ENCODE measurements at regions not wholly inside any gene's neighbourhood (a gene's known extent, or its start where the extent isn't known, plus 50 kb on each side); places are given as distances from the start of the nearest gene placed in this dataset.

GRCh38 chr10:128710098-128710797 lies 584.0 kb upstream of the MKI67 start:
- TF ChIP-seq CTCF (IDR thresholded peaks at IDR 0.05): no peak
- no peak for TF ChIP-seq POLR2A (IDR thresholded peaks at IDR 0.05)
- WGBS, 2 donors: 56 to 65% methylated on average over 29 to 49 of the region's 49 CpGs
- no peak overlapping the region for H3K4me3 ChIP-seq (ENCODE audit: low read depth, poor library complexity, severe bottlenecking)
- peak in 1 of 2 donors; percentile 81 for DNase-seq (ENCODE audit: low spot score in 2 of 2)
- intact Hi-C loops (cut with DNase I; ENCODE audit: low total_unique reads): no loop called here

GRCh38 chr10:128710798-128711183 lies 584.6 kb upstream of the MKI67 start:
- intact Hi-C loops (cut with DNase I; ENCODE audit: low total_unique reads): no loop called here
- TF ChIP-seq CTCF (IDR thresholded peaks at IDR 0.05) (no peak), POLR2A (IDR thresholded peaks at IDR 0.05) (no peak)
- no peak for DNase-seq (ENCODE audit: low spot score in 2 of 2)
- 87 to 92% methylated on average over 8 of the region's 8 CpGs for WGBS, 2 donors
- no peak overlapping the region for H3K4me3 ChIP-seq (ENCODE audit: low read depth, poor library complexity, severe bottlenecking)

GRCh38 chr10:128711806-128712205 lies 585.6 kb upstream of the MKI67 start:
- no peak for DNase-seq (ENCODE audit: low spot score in 2 of 2)
- intact Hi-C loops (cut with DNase I; ENCODE audit: low total_unique reads): no loop called here
- H3K4me3 ChIP-seq (ENCODE audit: low read depth, poor library complexity, severe bottlenecking): no peak overlapping the region
- TF ChIP-seq POLR2A (IDR thresholded peaks at IDR 0.05) (no peak), CTCF (IDR thresholded peaks at IDR 0.05) (no peak)
- WGBS, 2 donors: 67 to 80% methylated on average over 9 of the region's 9 CpGs

- TF ChIP-seq CTCF (IDR thresholded peaks at IDR 0.05) (no peak), POLR2A (IDR thresholded peaks at IDR 0.05) (no peak)
- no peak overlapping the region for H3K4me3 ChIP-seq (ENCODE audit: low read depth, poor library complexity, severe bottlenecking)
- DNase-seq (ENCODE audit: low spot score in 2 of 2): no peak
- intact Hi-C loops (cut with DNase I; ENCODE audit: low total_unique reads): no loop called here
- 80 to 82% methylated on average over 18 of the region's 18 CpGs for WGBS, 2 donors
Measured at GRCh38 chr10:128712661-128713400, 586.6 kb upstream of the MKI67 start.

- no peak for DNase-seq (ENCODE audit: low spot score in 2 of 2)
- WGBS, 2 donors: 29 to 54% methylated on average over 5 of the region's 5 CpGs
Measured at GRCh38 chr10:128713471-128713870, 587.2 kb upstream of the MKI67 start.

More at GRCh38 chr10:128713471-128713870, 587.2 kb upstream of the MKI67 start:
- intact Hi-C loops (cut with DNase I; ENCODE audit: low total_unique reads): no loop called here
- no peak for TF ChIP-seq POLR2A (IDR thresholded peaks at IDR 0.05)
- no peak for TF ChIP-seq CTCF (IDR thresholded peaks at IDR 0.05)
- H3K4me3 ChIP-seq (ENCODE audit: low read depth, poor library complexity, severe bottlenecking): no peak overlapping the region

All from lower leg skin (tissue), 4 donors.